Kidney tubule cell (primary cell): ENCODE measurements at regions not wholly inside any gene's neighbourhood (a gene's known extent, or its start where the extent isn't known, plus 50 kb on each side); places are given as distances from the start of the nearest gene placed in this dataset.

Source experiments
- DNase-seq: peaks from one replicate; pipeline ENCODE4 v3.0.0-alpha.2; 2018; ENCODE audit warnings: low spot score

- no peak for DNase-seq
These were observed 59.9 kb downstream of the BMP4 start for GRCh38 chr14:53896726-53897125.

GRCh38 chr14:53894456-53894855 lies 62.2 kb downstream of the BMP4 start:
- DNase-seq = peak; percentile 62

- no peak for DNase-seq
These were observed 63.3 kb downstream of the BMP4 start for GRCh38 chr14:53893374-53893773.

- DNase-seq = no peak
These were observed 66.0 kb downstream of the BMP4 start for GRCh38 chr14:53890611-53891101.

- DNase-seq = peak; percentile 51
These were observed 67.9 kb downstream of the BMP4 start for GRCh38 chr14:53888535-53889386.

GRCh38 chr14:53885136-53885640 lies 71.4 kb downstream of the BMP4 start:
- DNase-seq = no peak

- no peak for DNase-seq
These were observed 72.0 kb downstream of the BMP4 start for GRCh38 chr14:53884601-53885000.

- no peak for DNase-seq
These were observed 72.9 kb downstream of the BMP4 start for GRCh38 chr14:53883739-53884138.

- DNase-seq = no peak
These were observed 73.9 kb downstream of the BMP4 start for GRCh38 chr14:53882684-53883083.

- no peak for DNase-seq
These were observed 74.7 kb downstream of the BMP4 start for GRCh38 chr14:53881921-53882320.

GRCh38 chr14:53881161-53881871 lies 75.3 kb downstream of the BMP4 start:
- DNase-seq = peak; percentile 27

GRCh38 chr14:53880761-53881160 lies 75.9 kb downstream of the BMP4 start:
- DNase-seq = no peak

GRCh38 chr14:53879747-53880146 lies 76.9 kb downstream of the BMP4 start:
- no peak for DNase-seq

- no peak for DNase-seq
These were observed 77.5 kb downstream of the BMP4 start for GRCh38 chr14:53879022-53879686.

GRCh38 chr14:53875324-53875897 lies 81.2 kb downstream of the BMP4 start:
- no peak for DNase-seq

- no peak for DNase-seq
These were observed 81.9 kb downstream of the BMP4 start for GRCh38 chr14:53874704-53875103.

- no peak for DNase-seq
These were observed 83.9 kb downstream of the BMP4 start for GRCh38 chr14:53872681-53873089.

- peak; percentile 17 for DNase-seq
These were observed 84.7 kb downstream of the BMP4 start for GRCh38 chr14:53871951-53872350.

- no peak for DNase-seq
These were observed 85.6 kb downstream of the BMP4 start for GRCh38 chr14:53871011-53871410.

GRCh38 chr14:53865711-53866110 lies 90.9 kb downstream of the BMP4 start:
- DNase-seq = no peak

GRCh38 chr14:53861781-53862180 lies 94.8 kb downstream of the BMP4 start:
- no peak for DNase-seq

GRCh38 chr14:53858345-53858684 lies 98.3 kb downstream of the BMP4 start:
- no peak for DNase-seq
